NCI-H187 (cell line): ENCODE measurements at regions not wholly inside any gene's neighbourhood (a gene's known extent, or its start where the extent isn't known, plus 50 kb on each side); places are given as distances from the start of the nearest gene placed in this dataset.

Experiments used
- DNase-seq, 2 experiments: peaks; one replicate each; lab custom pipeline; 2025; lab: John Stamatoyannopoulos, UW

GRCh38 chr2:7210712-7211111, 293.5 kb downstream of the RNF144A start:
- DNase-seq: no peak

GRCh38 chr2:7225848-7226247, 308.6 kb downstream of the RNF144A start:
- DNase-seq: no peak

GRCh38 chr2:7226501-7226900, 309.3 kb downstream of the RNF144A start:
- DNase-seq: no peak

GRCh38 chr2:7233126-7233525, 315.9 kb downstream of the RNF144A start:
- no peak for DNase-seq

- DNase-seq: no peak
Observed at GRCh38 chr2:7237466-7237865, 320.3 kb downstream of the RNF144A start.

GRCh38 chr2:7239078-7239477, 321.9 kb downstream of the RNF144A start:
- DNase-seq: no peak

- DNase-seq: no peak
Observed at GRCh38 chr2:7241041-7241745, 324.0 kb downstream of the RNF144A start.

- DNase-seq: no peak
Observed at GRCh38 chr2:7242189-7242867, 325.1 kb downstream of the RNF144A start.

- no peak for DNase-seq
Observed at GRCh38 chr2:7243276-7243675, 326.1 kb downstream of the RNF144A start.

- DNase-seq: no peak
Observed at GRCh38 chr2:7256377-7256776, 339.2 kb downstream of the RNF144A start.

- no peak for DNase-seq
Observed at GRCh38 chr2:7262727-7263126, 345.5 kb downstream of the RNF144A start.

- DNase-seq: no peak
Observed at GRCh38 chr2:7264791-7265190, 347.6 kb downstream of the RNF144A start.

GRCh38 chr2:7265286-7265685, 348.1 kb downstream of the RNF144A start:
- no peak for DNase-seq

- DNase-seq: no peak
Observed at GRCh38 chr2:7269106-7269643, 352.0 kb downstream of the RNF144A start.

GRCh38 chr2:7270011-7270431, 352.8 kb downstream of the RNF144A start:
- peak; percentile 94 to 98 for DNase-seq

- no peak for DNase-seq
Observed at GRCh38 chr2:7272210-7272609, 355.0 kb downstream of the RNF144A start.

- no peak for DNase-seq
Observed at GRCh38 chr2:7278984-7279383, 361.8 kb downstream of the RNF144A start.

- DNase-seq: no peak
Observed at GRCh38 chr2:7279421-7279949, 362.3 kb downstream of the RNF144A start.

- DNase-seq: no peak
Observed at GRCh38 chr2:7280790-7281189, 363.6 kb downstream of the RNF144A start.

- DNase-seq: no peak
Observed at GRCh38 chr2:7281231-7282201, 364.3 kb downstream of the RNF144A start.

GRCh38 chr2:7286120-7286519, 368.9 kb downstream of the RNF144A start:
- no peak for DNase-seq

- no peak for DNase-seq
Observed at GRCh38 chr2:7288484-7288883, 371.3 kb downstream of the RNF144A start.
